SH-SY5Y (cell line): ENCODE measurements at regions not wholly inside any gene's neighbourhood (a gene's known extent, or its start where the extent isn't known, plus 50 kb on each side); places are given as distances from the start of the nearest gene placed in this dataset.

Source experiments
- GATA2 ChIP-seq: IDR thresholded peaks from 2 replicates; pipeline ENCODE4 v1.6.1; 2011; ENCODE audit warnings: mild to moderate bottlenecking, low read depth, low read length
- GATA3 ChIP-seq: IDR thresholded peaks from 2 replicates; pipeline ENCODE4 v1.6.1; 2011; ENCODE audit warnings: low read depth, mild to moderate bottlenecking, low read length, moderate library complexity

GRCh38 chr3:64358853-64359252 is 133.6 kb upstream of the PRICKLE2 start:
- TF ChIP-seq GATA2, result no peak
- TF ChIP-seq GATA3, result no peak
